ENCODE measurements at regions not wholly inside any gene's neighbourhood (a gene's known extent, or its start where the extent isn't known, plus 50 kb on each side); places are given as distances from the start of the nearest gene placed in this dataset.

GRCh38 chr10:4733150-4733842, 92.7 kb upstream of the AKR1E2 start:
- no peak for DNase-seq (ENCODE audit: low read depth in 4 of 4, low spot score in 2 of 4)

- no peak for DNase-seq (ENCODE audit: low read depth in 4 of 4, low spot score in 2 of 4)
Measured at GRCh38 chr10:4730998-4731397, 95.0 kb upstream of the AKR1E2 start.

- no peak for DNase-seq (ENCODE audit: low read depth in 4 of 4, low spot score in 2 of 4)
Measured at GRCh38 chr10:4725917-4726606, 99.9 kb upstream of the AKR1E2 start.

- no peak for DNase-seq (ENCODE audit: low read depth in 4 of 4, low spot score in 2 of 4)
Measured at GRCh38 chr10:4723860-4724259, 102.1 kb upstream of the AKR1E2 start.

- DNase-seq (ENCODE audit: low read depth in 4 of 4, low spot score in 2 of 4) = no peak
Measured at GRCh38 chr10:4721999-4722753, 103.8 kb upstream of the AKR1E2 start.

- no peak for DNase-seq (ENCODE audit: low read depth in 4 of 4, low spot score in 2 of 4)
Measured at GRCh38 chr10:4720463-4720862, 105.5 kb upstream of the AKR1E2 start.

GRCh38 chr10:4719671-4720070, 106.3 kb upstream of the AKR1E2 start:
- no peak for DNase-seq (ENCODE audit: low read depth in 4 of 4, low spot score in 2 of 4)

- no peak for DNase-seq (ENCODE audit: low read depth in 4 of 4, low spot score in 2 of 4)
Measured at GRCh38 chr10:4719036-4719435, 107.0 kb upstream of the AKR1E2 start.

GRCh38 chr10:4718544-4718943, 107.5 kb upstream of the AKR1E2 start:
- DNase-seq (ENCODE audit: low read depth in 4 of 4, low spot score in 2 of 4) = no peak

- DNase-seq (ENCODE audit: low read depth in 4 of 4, low spot score in 2 of 4) = no peak
Measured at GRCh38 chr10:4717670-4718069, 108.3 kb upstream of the AKR1E2 start.

- no peak for DNase-seq (ENCODE audit: low read depth in 4 of 4, low spot score in 2 of 4)
Measured at GRCh38 chr10:4710858-4711257, 115.1 kb upstream of the AKR1E2 start.

- DNase-seq (ENCODE audit: low read depth in 4 of 4, low spot score in 2 of 4) = no peak
Measured at GRCh38 chr10:4708123-4708759, 117.8 kb upstream of the AKR1E2 start.

- no peak for DNase-seq (ENCODE audit: low read depth in 4 of 4, low spot score in 2 of 4)
Measured at GRCh38 chr10:4707221-4707620, 118.8 kb upstream of the AKR1E2 start.

GRCh38 chr10:4704034-4704545, 121.9 kb upstream of the AKR1E2 start:
- no peak for DNase-seq (ENCODE audit: low read depth in 4 of 4, low spot score in 2 of 4)

- no peak for DNase-seq (ENCODE audit: low read depth in 4 of 4, low spot score in 2 of 4)
Measured at GRCh38 chr10:4701016-4701415, 125.0 kb upstream of the AKR1E2 start.

GRCh38 chr10:4699950-4700730, 125.9 kb upstream of the AKR1E2 start:
- DNase-seq (ENCODE audit: low read depth in 4 of 4, low spot score in 2 of 4) = no peak

GRCh38 chr10:4698075-4698474, 127.9 kb upstream of the AKR1E2 start:
- DNase-seq (ENCODE audit: low read depth in 4 of 4, low spot score in 2 of 4) = no peak

- no peak for DNase-seq (ENCODE audit: low read depth in 4 of 4, low spot score in 2 of 4)
Measured at GRCh38 chr10:4696186-4696585, 129.8 kb upstream of the AKR1E2 start.

GRCh38 chr10:4693967-4694366, 132.0 kb upstream of the AKR1E2 start:
- DNase-seq (ENCODE audit: low read depth in 4 of 4, low spot score in 2 of 4) = no peak

- no peak for DNase-seq (ENCODE audit: low read depth in 4 of 4, low spot score in 2 of 4)
Measured at GRCh38 chr10:4692206-4692605, 133.8 kb upstream of the AKR1E2 start.
